CD4-positive, alpha-beta T cell treated with Interleukin-10 for 1 hour (primary cell): ENCODE measurements at regions not wholly inside any gene's neighbourhood (a gene's known extent, or its start where the extent isn't known, plus 50 kb on each side); places are given as distances from the start of the nearest gene placed in this dataset.
A peak's percentile ranks its signal among the peaks of the same experiment; 100 is the strongest.
"Not testable (repeated sequence)": the region's sequence is repeated elsewhere in the genome, so short reads cannot be mapped to it uniquely, and the experiment has no call there.

Source experiments
- DNase-seq: peaks from one replicate; pipeline ENCODE4 v3.0.0-alpha.2; 2020

DNA sequence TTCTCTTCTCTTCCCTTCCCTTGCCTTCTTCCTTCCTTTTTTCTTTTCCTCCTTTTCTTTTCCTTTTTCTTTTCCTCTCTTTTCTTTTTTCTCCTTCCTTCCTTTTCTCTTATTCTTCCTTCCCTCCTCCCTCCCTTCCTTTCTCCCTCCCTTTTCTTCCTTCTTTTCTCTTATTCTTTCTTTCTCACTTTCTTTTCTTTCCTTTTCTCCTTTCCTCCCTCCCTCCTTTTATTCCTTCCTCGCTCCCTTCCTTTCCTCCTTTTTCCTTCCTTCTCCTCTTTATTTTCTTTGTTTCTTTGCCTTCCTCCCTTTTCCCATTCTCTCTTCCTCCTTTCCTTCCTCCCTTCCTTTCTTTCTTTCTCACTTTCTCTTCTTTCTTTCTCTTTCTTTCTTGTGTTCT lies 146.1 kb downstream of the ZNF92 start:
- not testable (repeated sequence) for DNase-seq

DNA sequence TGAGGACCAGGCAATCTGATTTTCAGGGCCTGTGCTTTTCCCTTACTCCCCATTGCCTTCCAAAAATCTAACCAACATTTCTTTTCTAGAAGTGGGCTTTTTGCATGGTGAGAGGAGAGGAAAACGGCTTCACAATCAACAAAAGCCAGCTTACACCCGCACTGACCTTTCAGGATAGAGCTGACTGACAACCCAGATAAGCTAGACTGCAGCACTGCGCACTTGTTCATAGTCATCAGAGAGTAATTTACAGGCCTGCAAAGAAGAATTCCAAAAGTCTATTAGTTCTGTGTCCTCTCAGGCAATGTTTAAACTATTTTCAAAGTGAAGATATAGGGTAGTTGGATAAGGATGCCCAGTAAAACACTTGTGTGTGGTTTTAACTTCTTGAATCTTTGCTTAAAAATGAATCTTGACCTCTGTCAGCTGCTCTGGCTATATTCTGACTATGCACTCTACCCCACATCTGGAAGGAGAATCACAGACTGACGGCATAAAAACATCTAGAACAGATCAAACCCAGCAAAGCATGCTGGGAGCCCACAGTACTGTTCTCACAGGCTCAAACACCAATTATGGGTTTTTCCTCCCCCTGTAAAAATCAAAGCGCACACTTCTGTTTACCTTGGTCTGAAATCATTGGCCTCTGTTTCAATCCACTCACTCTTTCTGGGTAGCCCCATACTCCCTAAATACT lies 172.0 kb downstream of the ZNF92 start:
- DNase-seq, result not testable (repeated sequence)

DNA sequence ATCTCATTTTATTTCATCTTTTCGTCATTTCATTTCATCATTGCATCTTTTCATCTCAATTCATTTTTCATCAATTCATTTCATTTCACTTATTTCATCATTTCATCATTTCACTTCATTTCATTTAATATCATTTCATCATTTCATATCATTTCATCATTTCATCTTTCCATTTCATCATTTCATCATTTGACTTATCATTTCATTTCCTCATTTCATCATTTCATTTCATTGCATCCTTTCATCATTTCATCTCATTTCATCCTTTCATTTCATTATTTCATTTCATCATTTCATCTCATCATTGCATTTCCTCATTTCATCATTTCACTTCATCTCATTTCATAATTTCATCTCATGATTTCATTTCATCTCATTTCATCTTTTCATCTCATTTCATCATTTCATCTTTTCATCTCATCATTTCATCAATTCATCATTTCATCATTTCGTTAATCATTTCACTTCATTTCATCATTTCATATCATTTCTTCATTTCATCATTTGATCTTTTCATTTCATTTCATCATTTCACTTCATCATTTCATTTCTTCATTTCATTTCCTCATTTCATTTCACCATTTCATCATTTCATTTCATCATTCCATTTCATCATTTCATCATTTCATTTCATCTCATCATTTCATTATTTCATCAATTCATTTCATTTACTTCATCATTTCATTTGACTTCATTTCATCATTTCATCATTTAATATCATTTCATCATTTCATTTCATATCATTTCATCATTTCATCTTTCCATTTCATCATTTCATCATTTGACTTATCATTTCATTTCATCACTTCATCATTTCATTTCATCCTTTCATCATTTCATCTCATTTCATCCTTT lies 176.2 kb downstream of the ZNF92 start:
- not testable (repeated sequence) for DNase-seq

DNA sequence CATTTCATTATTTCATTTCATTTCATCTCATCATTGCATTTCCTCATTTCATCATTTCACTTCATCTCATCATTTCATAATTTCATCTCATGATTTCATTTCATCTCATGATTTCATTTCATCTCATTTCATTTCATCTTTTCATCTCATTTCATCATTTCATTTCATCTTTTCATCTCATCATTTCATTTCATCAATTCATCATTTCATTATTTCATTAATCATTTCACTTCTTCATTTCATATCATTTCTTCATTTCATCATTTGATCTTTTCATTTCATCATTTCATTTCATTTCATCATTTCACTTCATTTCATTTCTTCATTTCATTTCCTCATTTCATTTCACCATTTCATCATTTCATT lies 176.8 kb downstream of the ZNF92 start:
- not testable (repeated sequence) for DNase-seq

DNA sequence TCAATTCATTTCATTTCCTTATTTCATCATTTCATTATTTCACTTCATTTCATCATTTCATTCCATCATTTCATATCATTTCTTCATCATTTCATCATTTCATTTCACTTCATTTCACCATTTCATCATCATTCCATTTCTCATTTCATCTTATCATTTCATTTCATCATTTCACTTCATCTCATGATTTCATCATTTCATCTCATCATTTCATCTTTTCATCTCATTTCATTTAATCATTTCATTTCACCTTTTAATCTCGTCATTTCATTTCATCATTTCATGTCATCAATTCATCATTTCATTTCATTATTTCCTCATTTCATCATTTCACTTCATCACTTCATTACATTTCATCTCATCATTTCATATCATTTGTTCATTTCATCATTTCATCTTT lies 177.4 kb downstream of the ZNF92 start:
- not testable (repeated sequence) for DNase-seq

DNA sequence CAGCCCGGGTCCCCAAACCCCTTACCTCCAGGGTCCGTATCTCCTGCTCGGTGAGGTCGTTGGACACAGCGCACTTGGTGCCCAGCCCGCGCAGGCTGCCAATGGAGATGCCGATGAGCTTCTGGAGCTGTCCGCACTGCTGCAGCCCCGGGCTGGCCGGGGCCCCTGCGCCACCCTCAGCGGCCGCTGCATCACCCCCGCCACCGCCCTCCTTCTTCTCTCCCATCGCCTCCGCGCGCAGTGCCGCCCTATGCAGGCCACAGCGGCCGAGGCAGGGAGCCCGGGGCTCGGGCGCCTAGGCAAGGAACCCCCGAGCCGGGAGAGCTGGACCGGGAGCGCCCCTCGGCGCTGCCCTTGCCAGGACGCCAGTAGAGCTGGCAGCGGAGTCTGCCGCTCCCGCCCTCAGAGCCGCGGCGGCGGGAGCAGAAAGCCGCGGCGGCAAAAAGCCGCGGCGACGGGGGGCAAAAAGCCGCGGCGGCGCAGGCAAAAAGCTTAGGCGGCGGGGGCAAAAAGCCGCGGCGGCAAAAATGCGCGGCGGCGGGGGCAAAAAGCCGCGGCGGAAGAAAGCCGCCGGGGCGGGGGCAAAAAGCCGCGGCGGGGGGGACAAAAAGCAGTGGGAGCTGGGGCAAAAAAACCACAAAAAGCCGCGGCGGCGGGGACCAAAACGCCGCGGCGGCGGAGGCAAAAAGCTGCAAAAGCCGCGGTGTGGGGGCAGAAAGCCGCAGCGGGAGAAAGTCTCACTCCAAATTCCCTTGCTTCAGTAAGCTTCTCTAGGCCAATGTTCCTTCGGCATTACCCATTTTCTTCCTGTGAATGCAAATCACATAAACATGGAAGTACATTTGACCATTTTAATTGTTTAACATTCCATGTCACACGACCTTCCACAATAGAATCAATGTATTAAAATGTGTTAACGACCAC lies 181.2 kb downstream of the ZNF92 start:
- not testable (repeated sequence) for DNase-seq

DNA sequence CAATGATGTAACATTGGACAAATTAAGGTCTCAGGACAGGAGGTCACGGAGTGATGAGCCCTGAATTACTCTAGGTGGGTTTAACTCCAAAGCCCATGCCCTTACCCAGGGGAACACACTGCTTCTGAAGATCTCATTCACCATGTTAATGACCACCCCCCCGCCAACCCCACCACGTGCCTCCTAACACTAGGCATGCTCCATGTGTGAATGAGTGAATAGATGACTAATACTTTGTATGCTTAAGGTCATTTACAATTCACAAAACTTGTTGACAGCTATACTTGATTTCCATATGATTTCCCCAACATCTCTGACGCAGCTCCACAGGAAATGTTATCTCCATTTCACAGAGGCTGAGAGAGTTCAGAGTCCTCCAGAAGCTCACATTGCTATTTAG lies 184.9 kb downstream of the ZNF92 start:
- peak; percentile 0 for DNase-seq

DNA sequence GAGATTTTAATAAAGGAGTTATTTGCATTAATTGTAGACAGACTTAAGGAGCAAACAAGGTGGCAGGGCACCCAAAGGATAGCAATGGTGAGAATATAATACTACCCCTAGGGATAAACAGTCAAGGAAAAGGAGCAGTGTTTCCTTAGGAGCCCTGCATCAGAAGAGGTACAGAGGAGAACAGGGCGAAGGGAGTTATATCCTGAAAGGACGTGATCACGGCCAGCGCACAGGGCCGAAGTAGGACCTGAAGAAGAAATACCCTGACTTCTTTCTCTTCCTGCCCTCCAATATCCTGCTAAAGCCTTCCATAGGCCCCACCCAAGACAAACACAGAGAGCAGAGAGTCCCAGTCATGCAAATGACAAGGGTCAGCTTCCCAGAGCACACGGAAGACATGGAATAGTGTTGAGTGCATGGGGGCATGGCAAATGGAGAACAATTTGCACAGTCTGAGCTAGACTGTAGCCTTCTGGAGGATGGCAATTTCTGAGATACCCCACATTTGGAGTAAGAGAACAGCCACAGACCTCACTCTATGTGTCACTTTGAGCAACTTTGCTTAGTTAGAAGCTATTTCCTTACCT lies 188.2 kb downstream of the ZNF92 start:
- DNase-seq, result not testable (repeated sequence)

DNA sequence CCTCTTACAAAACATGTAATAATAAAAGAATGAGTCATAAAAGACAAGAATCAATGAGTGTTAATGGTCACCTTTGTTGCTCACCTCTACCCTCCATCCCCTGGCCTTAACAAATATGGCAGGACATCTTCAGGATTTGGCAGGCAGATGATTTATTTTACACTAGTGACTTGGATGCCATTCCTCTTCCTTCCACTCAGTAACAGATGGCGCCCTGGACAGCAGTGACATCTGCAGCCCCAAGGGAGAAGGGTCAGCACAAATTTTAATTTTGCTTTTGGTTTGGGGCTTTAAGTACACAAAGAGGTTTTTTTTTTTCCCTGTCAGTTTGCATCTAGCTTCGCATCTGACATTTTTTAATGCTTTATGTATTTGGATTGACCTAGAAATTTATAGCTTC lies 188.9 kb downstream of the ZNF92 start:
- DNase-seq, result not testable (repeated sequence)

DNA sequence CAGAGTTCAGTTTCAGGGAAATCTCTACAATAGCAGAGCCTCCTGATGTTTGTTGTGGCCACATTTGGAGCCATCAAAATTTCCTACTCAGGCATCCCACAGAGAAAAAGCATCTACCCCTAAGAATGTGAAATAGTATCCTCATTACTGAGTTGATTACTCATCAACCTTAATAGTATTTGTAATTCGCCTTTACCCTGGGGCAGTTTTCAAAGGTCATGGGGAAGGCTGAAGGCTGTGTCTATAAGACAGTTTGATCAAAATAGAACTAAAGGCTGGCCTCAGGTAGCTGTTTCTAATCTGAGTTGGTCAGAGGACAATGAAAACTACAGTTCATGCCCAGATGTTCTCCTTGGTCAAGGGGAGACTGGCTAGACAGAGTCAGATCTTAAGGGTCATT lies 189.7 kb downstream of the ZNF92 start:
- not testable (repeated sequence) for DNase-seq

DNA sequence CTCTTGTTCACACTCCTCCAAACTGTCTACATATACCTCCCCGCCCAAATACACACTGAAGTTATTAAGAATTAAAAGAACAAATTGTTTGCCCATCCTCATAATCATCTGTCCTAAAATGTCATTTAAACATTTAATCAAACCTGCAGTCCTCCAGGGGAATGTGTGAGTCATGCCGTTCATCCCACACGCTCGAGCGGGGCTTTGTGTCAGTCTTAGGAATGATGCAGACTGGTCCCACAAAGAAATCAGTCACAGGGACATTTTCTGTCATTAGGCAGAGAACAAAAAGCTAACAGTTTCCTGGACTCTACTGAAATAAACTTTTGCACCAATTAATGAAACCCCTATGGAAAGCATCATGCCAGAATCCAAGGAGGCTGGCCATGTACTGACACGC lies 194.6 kb downstream of the ZNF92 start:
- not testable (repeated sequence) for DNase-seq

DNA sequence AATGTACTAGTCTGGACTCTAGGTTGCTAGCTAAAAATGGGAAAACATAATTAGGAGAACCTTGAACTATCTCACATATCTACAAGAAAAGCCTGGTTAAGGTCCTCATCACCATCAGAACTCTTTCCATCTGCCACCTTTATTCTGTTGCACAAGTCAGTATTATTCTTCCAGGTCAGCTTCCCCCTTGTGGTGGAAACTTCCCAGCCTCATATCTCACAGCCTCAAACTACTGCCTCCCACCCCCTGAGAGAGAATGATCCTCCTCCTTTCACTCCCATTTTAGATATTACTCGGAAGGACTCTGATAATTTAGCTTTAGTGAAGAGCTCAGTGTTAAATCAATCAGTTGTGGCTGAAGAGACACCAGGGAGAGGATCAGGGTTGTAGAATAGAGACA lies 197.3 kb downstream of the ZNF92 start:
- DNase-seq, result not testable (repeated sequence)

DNA sequence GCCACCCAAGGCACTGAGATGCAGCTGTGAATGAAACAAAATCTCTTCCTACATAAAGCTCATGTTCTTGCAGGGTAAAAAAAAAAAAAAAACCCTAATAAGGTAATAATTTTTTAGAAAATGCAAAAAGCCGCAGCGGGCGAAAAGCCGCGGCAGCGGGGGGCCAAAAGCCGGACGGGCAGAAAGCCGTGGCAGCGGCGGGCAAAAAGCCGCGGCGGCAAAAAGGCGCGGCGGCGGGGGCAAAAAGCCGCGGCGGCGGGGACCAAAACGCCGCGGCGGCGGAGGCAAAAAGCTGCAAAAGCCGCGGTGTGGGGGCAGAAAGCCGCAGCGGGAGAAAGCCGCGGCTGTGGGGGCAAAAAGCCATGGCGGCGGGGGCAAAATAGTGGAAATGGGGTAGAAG lies 198.9 kb downstream of the ZNF92 start:
- not testable (repeated sequence) for DNase-seq

DNA sequence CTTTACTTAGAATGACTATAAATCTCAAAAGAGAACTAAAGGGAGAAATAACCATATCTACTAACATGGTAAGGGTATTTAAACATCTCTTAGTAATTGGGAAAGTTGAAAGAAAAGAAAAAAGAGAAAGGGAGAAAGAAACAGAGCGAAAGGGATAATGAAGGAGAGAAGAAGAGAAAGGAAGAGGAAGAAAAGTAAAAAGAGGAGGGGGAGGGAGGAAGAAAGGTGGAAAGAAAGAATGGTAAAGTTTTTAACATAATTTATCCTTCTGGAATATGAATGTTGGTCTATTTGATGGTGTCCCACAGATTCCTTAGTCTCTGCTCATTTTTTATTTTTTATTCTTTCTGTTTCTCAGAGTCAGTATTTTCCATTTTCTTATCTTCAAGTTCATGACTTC lies 202.7 kb downstream of the ZNF92 start:
- DNase-seq, result not testable (repeated sequence)

DNA sequence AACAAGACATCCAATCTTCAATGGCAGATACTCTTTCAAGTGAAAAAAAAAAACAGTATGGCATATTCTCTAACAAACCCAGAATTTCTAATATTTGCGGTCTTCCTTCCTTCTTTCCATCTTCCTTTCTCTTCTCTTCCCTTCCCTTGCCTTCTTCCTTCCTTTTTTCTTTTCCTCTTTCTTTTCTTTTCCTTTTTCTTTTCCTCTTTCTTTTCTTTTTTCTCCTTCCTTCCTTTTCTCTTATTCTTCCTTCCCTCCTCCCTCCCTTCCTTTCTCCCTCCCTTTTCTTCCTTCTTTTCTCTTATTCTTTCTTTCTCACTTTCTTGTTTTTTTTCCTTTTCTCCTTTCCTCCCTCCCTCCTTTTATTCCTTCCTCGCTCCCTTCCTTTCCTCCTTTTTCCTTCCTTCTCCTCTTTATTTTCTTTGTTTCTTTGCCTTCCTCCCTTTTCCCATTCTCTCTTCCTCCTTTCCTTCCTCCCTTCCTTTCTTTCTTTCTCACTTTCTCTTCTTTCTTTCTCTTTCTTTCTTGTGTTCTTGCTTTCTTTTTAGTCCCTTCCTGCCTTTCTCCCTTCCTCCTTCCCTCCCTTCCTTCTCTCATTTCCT lies 209.0 kb downstream of the ZNF92 start:
- not testable (repeated sequence) for DNase-seq

DNA sequence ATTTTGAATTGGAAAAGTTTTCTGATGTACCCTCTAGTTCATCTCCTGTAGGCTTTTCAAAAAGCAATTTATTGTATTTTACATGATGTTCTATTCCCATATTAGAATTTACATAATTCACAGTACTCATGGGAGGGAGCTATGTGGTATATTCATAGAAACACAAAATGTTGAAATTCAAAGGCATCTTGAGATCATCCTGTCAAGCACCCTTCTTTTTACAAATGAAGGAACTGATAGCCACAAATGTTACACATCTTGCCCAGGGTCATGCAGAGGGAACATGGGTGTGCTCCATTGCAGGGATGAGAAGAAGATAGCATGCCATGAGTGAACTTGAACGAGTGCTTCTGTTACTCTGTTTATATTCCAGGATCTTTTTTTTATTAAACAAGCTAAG lies 228.8 kb downstream of the ZNF92 start:
- not testable (repeated sequence) for DNase-seq

DNA sequence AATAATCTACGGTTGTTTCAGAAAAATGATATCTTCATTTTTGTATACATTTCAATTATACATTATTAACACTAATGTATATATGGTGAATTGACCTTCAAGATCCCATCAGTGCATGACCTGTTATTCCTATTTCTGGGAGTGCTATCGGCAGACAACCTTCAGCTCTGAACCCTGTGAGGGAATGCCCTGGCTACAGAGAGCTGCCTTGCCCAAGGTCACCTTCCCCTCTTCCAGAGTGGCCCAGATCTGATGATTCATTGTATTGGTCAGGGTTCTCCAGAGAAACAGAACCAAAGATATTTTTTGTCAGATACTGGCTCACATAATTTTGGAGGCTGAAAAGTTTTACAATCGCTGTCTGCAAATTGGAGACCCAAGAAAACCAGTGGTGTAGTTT lies 235.5 kb downstream of the ZNF92 start:
- no peak for DNase-seq

DNA sequence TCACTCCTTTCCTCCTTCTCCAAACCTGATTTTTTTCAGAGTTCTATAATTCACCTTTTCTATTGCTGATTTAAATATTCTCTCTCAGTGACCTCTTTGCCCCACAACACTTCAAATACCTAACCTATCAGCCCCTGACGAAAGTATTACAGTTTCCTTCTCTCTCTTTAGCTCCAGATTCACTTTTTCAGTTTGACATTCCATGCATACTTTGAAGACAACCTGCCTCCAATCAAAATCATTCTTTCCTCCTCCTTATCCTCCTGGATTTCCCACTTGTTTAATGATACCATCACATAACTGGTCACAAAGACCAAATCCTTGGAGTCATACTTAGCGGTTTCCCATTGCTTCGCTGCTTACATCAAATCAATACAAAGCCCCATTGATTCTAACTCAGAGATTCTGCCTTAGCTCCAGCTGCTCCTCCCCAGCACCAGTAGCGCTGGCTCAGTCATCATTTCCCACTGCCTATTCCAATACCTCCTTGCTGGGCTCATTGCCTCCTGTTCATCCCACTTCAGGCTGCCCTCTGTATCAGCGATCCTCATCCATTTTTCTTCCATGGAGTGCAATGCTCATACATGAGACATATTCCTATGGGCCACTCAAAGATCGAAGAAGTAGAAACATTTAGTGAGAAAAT lies 240.1 kb downstream of the ZNF92 start:
- DNase-seq, result not testable (repeated sequence)

DNA sequence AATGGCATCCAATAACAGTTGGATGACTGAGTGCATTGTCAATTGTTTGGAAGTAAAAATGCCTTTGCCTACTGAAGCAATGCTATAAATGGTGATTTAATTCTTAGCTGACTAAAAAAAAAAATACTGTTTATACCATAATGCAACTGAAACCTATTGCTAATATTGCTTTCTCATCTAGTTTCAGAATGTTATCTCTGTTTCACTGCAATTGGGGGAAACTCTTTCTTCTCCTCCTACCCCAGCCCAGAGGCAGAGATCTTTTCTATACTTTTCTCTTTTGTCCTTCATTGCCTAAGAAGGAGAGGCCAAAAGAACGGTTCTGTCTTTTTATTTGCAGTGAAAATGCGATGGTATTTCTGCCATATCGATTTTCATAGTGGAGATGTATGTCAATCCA lies 242.5 kb downstream of the ZNF92 start:
- not testable (repeated sequence) for DNase-seq

DNA sequence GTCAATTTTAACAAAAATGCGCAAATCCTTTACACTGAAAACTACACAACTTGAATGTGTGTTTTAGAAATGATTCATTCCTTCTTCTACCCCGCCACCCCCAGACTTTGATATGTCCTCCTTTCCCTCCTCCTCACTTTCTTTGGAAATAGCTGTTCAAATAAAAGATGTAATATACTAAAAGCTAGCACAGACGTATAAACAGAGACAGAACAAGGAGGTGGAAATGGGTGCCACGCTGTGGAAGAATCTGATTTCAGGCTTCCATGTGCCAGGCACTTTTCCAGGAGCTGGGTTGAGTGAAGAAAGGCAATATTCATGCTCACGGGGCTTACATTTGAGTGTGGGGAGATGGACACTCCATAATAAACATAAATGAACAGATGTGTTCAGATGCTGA lies 246.6 kb downstream of the ZNF92 start:
- DNase-seq, result not testable (repeated sequence)

DNA sequence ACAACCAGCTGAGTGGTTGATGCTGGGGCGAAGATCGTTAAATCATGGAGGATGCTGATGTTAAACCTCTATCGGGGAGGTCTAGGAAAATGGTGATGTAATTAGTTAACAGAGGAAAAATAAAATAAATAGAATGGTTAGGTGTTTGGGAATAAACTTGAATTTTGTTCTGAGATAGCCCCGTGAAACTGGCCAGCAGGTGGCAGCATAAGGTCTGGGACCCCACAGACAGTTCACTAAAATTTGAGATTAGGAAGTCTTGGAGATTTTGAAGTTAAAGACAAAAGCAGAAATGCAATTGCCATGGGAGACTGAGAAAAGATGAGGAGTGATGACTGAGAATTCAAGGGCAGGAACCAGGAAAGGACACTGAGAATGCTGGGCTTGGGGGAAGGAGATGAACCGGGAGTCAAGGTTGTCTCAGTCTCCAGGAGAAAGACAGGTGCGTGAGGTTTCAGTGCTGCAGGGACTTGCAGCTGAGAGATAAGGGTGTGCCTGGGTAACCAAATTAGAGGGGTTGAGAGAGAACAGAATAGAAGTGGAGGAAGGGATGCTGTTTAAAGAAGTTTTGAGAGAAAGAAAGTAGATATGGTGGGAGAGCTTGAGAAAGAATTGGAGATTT lies 248.0 kb downstream of the ZNF92 start:
- peak; percentile 3 for DNase-seq
